ENCODE measurements at regions not wholly inside any gene's neighbourhood (a gene's known extent, or its start where the extent isn't known, plus 50 kb on each side); places are given as distances from the start of the nearest gene placed in this dataset.
"Not testable (repeated sequence)": the region's sequence is repeated elsewhere in the genome, so short reads cannot be mapped to it uniquely, and the experiment has no call there.

- DNase-seq (ENCODE audit: low read depth in 2 of 2), result not testable (repeated sequence)
Observed at GRCh38 chr14:105621479-105622328, 95.3 kb downstream of the TMEM121 start.

- no peak for DNase-seq (ENCODE audit: low read depth in 2 of 2)
Observed at GRCh38 chr14:105622329-105622955, 96.1 kb downstream of the TMEM121 start.

GRCh38 chr14:105623178-105623577, 96.8 kb downstream of the TMEM121 start:
- DNase-seq (ENCODE audit: low read depth in 2 of 2), result not testable (repeated sequence)

GRCh38 chr14:105624346-105624745, 98.0 kb downstream of the TMEM121 start:
- DNase-seq (ENCODE audit: low read depth in 2 of 2), result not testable (repeated sequence)

DNA sequence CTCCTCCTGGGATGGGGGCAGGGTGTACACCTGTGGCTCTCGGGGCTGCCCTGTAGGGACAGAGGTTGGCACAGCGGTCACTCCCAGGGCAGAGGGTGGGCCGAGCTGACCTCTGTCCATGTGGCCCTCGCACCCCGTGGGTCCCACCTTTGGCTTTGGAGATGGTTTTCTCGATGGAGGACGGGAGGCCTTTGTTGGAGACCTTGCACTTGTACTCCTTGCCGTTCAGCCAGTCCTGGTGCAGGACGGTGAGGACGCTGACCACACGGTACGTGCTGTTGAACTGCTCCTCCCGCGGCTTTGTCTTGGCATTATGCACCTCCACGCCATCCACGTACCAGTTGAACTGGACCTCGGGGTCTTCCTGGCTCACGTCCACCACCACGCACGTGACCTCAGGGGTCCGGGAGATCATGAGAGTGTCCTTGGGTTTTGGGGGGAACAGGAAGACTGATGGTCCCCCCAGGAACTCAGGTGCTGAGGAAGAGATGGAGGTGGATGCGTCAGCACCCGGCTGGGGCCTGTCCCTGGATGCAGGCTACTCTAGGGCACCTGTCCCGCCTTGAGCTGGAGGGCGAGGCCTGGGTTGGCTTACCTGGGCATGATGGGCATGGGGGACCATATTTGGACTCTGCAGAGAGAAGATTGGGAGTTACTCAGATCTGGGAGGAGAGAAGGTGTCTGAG, 98.5 kb downstream of the TMEM121 start:
- DNase-seq (ENCODE audit: low read depth in 2 of 2), result not testable (repeated sequence)

DNA sequence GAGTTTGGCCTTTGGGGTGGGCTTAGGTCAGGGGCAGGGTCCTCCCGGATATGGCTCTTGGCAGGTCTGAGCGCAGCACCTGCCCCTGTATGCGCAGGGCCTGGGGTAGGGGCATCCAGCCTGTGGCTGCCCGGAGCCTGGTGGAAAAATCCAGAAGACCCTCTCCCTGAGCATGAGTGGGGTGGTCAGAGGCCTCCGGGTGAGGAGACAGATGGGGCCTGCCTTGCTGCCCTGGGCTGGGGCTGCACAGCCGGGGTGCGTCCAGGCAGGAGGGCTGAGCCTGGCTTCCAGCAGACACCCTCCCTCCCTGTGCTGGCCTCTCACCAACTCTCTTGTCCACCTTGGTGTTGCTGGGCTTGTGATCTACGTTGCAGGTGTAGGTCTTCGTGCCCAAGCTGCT, 99.1 kb downstream of the TMEM121 start:
- DNase-seq (ENCODE audit: low read depth in 2 of 2), result not testable (repeated sequence)

GRCh38 chr14:105626111-105626510, 99.7 kb downstream of the TMEM121 start:
- not testable (repeated sequence) for DNase-seq (ENCODE audit: low read depth in 2 of 2)

DNA sequence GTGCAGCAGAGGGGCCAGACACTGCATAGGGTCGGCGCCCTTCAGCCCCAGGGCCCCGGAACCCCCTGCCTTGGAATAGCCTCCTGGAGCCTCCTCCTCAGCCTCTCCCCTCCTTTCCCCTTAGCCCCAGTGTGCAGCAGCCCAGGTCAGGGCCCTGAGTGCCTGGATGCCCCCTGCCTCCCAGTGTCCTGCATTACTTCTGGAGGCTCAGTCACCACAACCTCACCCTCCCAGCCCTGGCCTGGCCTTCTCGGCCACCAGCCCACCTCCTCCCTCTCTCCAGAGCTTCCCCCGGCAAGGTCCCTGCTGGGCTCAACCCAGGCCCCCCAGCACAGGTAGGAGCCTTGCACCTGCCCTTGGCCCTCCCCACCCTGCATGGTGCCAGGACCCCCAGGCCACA, 100.3 kb downstream of the TMEM121 start:
- not testable (repeated sequence) for DNase-seq (ENCODE audit: low read depth in 2 of 2)

GRCh38 chr14:105627287-105627686, 100.9 kb downstream of the TMEM121 start:
- DNase-seq (ENCODE audit: low read depth in 2 of 2), result not testable (repeated sequence)

- DNase-seq (ENCODE audit: low read depth in 2 of 2), result no peak
Observed at GRCh38 chr14:105627701-105628100, 101.3 kb downstream of the TMEM121 start.

GRCh38 chr14:105628126-105628525, 101.7 kb downstream of the TMEM121 start:
- not testable (repeated sequence) for DNase-seq (ENCODE audit: low read depth in 2 of 2)

DNA sequence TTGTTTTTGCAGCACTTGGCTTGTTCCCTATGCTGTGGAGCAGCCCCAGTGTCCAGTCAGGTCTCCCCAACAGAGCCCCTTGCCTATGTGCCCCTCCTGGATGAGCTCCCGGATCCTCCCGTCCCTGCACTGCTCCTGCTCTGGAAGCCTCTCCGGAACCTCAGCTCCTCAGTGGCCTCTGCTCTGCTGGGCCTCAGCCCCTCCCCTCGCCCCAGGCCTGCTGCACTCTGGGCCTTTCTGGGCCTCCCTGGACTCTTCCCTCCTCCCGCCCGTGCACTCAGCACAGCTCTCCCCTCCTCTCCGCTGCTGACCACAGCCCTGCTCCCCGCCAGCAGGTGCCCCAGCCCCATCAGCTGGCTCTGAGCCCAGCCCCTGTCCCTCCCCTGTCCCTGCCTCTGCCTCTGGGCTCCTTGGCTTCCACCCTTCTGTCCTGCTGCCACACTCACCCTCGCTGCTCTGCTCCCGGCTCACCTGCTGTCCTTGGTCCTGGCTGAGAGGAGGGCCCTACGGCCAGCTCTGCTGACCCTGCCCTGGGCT, 102.2 kb downstream of the TMEM121 start:
- not testable (repeated sequence) for DNase-seq (ENCODE audit: low read depth in 2 of 2)

- DNase-seq (ENCODE audit: low read depth in 2 of 2), result not testable (repeated sequence)
Observed at GRCh38 chr14:105629091-105629885, 102.9 kb downstream of the TMEM121 start.

GRCh38 chr14:105629886-105630215, 103.5 kb downstream of the TMEM121 start:
- no peak for DNase-seq (ENCODE audit: low read depth in 2 of 2)

DNA sequence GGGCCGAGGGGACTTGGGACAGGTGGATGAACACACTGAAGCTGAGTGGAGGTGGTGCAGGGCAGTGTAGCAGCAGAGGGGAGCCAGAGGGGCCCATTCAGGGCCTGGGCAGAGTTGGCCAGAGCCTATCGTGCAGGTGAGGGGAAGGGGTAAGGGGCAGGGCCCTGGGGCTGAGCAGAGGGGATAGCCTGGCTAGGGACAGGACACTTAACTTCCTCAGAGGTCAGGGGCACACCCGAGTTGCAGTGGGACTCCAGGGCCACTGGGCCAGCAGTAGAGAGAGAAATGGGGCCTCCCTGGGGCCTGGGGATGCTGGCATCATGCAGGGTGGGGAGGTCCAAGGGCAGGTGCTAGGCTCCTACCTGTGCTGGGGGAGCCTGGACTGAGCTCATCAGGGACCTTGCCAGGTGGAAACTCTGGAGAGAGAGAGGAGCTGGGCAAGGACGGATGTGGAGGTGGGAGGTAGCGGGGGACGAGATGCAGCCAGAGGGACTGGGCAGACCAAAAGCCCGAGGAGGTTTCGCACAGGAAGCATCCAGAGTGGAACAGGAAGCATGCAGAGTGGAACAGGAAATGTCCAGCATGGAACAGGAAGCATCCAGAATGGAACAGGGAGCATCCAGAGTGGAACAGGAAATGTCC, 104.0 kb downstream of the TMEM121 start:
- not testable (repeated sequence) for DNase-seq (ENCODE audit: low read depth in 2 of 2)

GRCh38 chr14:105630935-105631779, 104.8 kb downstream of the TMEM121 start:
- not testable (repeated sequence) for DNase-seq (ENCODE audit: low read depth in 2 of 2)

GRCh38 chr14:105632010-105632409, 105.6 kb downstream of the TMEM121 start:
- DNase-seq (ENCODE audit: low read depth in 2 of 2), result no peak

GRCh38 chr14:105633596-105633995, 107.2 kb downstream of the TMEM121 start:
- DNase-seq (ENCODE audit: low read depth in 2 of 2), result not testable (repeated sequence)

DNA sequence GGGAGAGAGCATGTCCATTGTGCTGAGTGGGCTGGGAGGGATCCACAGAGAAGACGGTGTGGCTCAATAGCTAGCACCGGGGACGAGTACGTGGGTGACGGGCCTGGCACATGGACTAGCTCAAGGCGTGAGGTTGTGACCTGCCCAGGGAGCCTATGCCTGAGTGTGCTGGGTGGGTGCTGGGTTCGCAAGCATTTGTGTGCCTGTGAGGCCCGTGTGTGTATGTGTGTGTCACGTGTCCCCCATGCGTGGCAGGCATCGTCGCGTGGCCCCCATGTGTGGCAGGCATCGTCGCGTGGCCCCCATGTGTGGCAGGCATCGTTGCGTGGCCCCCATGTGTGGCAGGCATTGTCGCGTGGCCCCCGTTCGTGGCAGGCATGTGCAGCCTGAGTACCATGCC, 109.2 kb downstream of the TMEM121 start:
- no peak for DNase-seq (ENCODE audit: low read depth in 2 of 2)

GRCh38 chr14:105636021-105636420, 109.6 kb downstream of the TMEM121 start:
- not testable (repeated sequence) for DNase-seq (ENCODE audit: low read depth in 2 of 2)

All from stimulated activated CD8-positive, alpha-beta memory T cell treated with anti-CD3 and anti-CD28 coated beads, Interleukin-7, amount 100 ng/mL, for 1 hour (primary cell).